ENCODE measurements at regions not wholly inside any gene's neighbourhood (a gene's known extent, or its start where the extent isn't known, plus 50 kb on each side); places are given as distances from the start of the nearest gene placed in this dataset.

DNA sequence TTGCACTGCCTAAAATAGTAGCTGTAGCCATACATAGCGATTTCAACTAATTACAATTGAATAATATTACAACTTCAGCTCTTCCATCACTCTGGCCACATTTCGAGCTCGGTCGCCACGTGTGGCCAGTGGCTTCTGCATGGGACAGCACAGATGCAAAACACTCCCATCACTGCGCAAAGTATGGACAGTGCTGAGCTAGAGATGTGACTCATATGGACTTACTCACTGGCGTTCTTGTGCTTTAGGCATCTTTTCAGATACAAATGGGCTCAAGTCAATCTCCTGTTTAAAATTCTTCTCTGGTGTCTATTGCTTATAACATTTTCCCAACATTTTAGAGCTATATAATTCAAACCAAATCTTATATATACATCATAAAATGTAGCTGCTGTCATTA is 222.7 kb downstream of the ELAVL2 start:
- Histone ChIP-seq H3K36me3 (ENCODE audit: low read depth) (peaks cover 4% of the 10 kb centered on the region; the same call in 1 of the 2 replicates), H3K27ac (ENCODE audit: poor library complexity, severe bottlenecking) (no peak overlapping the region), H3K9me3 (ENCODE audit: severe bottlenecking) (no peaks in the 10 kb centered on the region), H3K27me3 (ENCODE audit: insufficient read depth, poor library complexity, severe bottlenecking) (no peaks in the 10 kb centered on the region), H3K4me3 (ENCODE audit: severe bottlenecking) (no peak overlapping the region), H3K4me1 (ENCODE audit: insufficient read depth, poor library complexity, severe bottlenecking) (peaks cover 25% of the 10 kb centered on the region)
- ATAC-seq (ENCODE audit: low read depth) (no peak), DNase-seq (ENCODE audit: low spot score) (no peak)
- no peak for TF ChIP-seq CTCF (IDR thresholded peaks at IDR 0.05; ENCODE audit: poor library complexity, severe bottlenecking)

DNA sequence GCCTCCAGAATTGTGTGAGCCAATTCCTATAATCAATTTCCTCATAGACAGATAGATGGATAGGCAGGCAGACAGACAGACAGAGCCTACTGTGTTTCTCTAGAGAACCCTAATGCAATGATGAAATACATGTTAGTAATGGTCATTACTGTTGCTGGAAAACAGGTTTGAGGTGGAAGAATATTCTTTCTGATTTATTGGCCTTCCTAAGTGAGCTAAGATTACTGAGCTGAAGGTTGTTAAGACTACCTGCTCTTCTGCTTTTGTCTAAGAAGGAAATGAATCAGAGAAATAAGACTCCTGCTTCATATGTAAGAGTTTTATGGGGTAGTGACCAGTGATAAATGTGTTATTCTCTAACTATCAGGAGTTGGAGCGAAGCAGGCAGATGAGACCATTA is 219.9 kb downstream of the ELAVL2 start:
- no peaks in the 10 kb centered on the region for H3K4me1 ChIP-seq (ENCODE audit: insufficient read depth, poor library complexity, severe bottlenecking)
- H3K4me3 ChIP-seq (ENCODE audit: severe bottlenecking): no peak overlapping the region
- ATAC-seq (ENCODE audit: low read depth): peak; percentile 35; the same call in 2 of the 3 replicates
- peak overlapping the region; percentile 26 for H3K27ac ChIP-seq (ENCODE audit: poor library complexity, severe bottlenecking)
- TF ChIP-seq CTCF (IDR thresholded peaks at IDR 0.05; ENCODE audit: poor library complexity, severe bottlenecking): no peak
- no peaks in the 10 kb centered on the region for H3K9me3 ChIP-seq (ENCODE audit: severe bottlenecking)
- DNase-seq (ENCODE audit: low spot score): no peak
- H3K27me3 ChIP-seq (ENCODE audit: insufficient read depth, poor library complexity, severe bottlenecking): no peaks in the 10 kb centered on the region
- H3K36me3 ChIP-seq (ENCODE audit: low read depth): peaks cover 4% of the 10 kb centered on the region; the same call in 1 of the 2 replicates

DNA sequence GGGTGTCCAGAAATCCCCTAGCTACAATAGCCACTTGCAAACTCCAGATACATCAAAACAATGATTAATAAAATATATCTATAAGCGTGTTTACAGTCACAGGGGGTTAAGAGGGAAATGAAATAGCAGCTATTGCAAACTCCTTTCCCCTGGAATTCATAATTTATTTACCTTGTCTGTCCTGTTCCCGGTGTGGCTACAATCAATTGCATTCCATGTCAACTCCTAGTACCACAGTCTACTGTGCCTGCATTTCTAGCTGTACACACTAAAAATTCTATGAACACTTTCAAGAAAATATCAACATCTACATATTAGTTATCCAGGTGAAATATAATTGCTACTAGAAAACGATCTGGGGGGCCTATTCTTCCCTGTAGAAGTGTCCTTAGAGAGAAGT is 217.6 kb downstream of the ELAVL2 start:
- Histone ChIP-seq H3K27ac (ENCODE audit: poor library complexity, severe bottlenecking) (no peak overlapping the region), H3K9me3 (ENCODE audit: severe bottlenecking) (no peaks in the 10 kb centered on the region), H3K27me3 (ENCODE audit: insufficient read depth, poor library complexity, severe bottlenecking) (no peaks in the 10 kb centered on the region), H3K4me1 (ENCODE audit: insufficient read depth, poor library complexity, severe bottlenecking) (no peaks in the 10 kb centered on the region), H3K36me3 (ENCODE audit: low read depth) (0 out of 2 replicates have a peak, but pooled peaks cover 4% of the 10 kb centered on the region), H3K4me3 (ENCODE audit: severe bottlenecking) (no peak overlapping the region)
- ATAC-seq (ENCODE audit: low read depth) (no peak), DNase-seq (ENCODE audit: low spot score) (no peak)
- no peak for TF ChIP-seq CTCF (IDR thresholded peaks at IDR 0.05; ENCODE audit: poor library complexity, severe bottlenecking)

DNA sequence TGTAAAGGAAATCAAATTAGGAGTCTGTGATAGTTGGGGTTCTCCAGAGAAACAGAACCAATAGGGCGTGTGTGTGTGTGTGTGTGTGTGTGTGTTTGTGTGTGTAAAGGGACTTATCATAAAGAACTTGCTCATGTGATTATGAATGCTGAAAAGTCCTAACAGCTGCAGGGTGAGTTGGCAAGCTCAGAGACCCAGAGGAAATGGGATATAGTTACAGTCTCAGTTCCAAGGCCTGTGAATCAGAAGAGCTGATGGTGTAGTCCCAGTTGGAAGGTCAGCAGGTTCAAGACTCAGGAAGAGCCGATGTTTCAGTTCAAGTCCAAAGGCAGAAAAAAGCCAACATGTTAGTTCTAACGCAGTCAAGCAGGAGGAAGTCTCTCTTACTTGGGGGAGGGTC is 214.2 kb downstream of the ELAVL2 start:
- H3K36me3 ChIP-seq (ENCODE audit: low read depth): no peaks in the 10 kb centered on the region

More for the DNA sequence above, 214.2 kb downstream of the ELAVL2 start:
- Histone ChIP-seq H3K4me3 (ENCODE audit: severe bottlenecking) (no peak overlapping the region), H3K27ac (ENCODE audit: poor library complexity, severe bottlenecking) (no peak overlapping the region), H3K9me3 (ENCODE audit: severe bottlenecking) (no peaks in the 10 kb centered on the region), H3K4me1 (ENCODE audit: insufficient read depth, poor library complexity, severe bottlenecking) (no peaks in the 10 kb centered on the region), H3K27me3 (ENCODE audit: insufficient read depth, poor library complexity, severe bottlenecking) (no peaks in the 10 kb centered on the region)
- no peak for ATAC-seq (ENCODE audit: low read depth)
- TF ChIP-seq CTCF (IDR thresholded peaks at IDR 0.05; ENCODE audit: poor library complexity, severe bottlenecking): no peak
- DNase-seq (ENCODE audit: low spot score): no peak

Data from RWPE2 (cell line).